SKM-1 (cell line): ENCODE measurements at regions not wholly inside any gene's neighbourhood (a gene's known extent, or its start where the extent isn't known, plus 50 kb on each side); places are given as distances from the start of the nearest gene placed in this dataset.

Experiments used
- DNase-seq: peaks from one replicate; lab custom pipeline; 2025; ENCODE audit not compliant: unreplicated experiment; lab: John Stamatoyannopoulos, UW

- DNase-seq: no peak
These were observed 109.7 kb upstream of the PKDCC start for GRCh38 chr2:41937921-41938708.

- DNase-seq: no peak
These were observed 107.6 kb upstream of the PKDCC start for GRCh38 chr2:41940060-41940744.

GRCh38 chr2:41940745-41941063 lies 107.1 kb upstream of the PKDCC start:
- DNase-seq: no peak

DNA sequence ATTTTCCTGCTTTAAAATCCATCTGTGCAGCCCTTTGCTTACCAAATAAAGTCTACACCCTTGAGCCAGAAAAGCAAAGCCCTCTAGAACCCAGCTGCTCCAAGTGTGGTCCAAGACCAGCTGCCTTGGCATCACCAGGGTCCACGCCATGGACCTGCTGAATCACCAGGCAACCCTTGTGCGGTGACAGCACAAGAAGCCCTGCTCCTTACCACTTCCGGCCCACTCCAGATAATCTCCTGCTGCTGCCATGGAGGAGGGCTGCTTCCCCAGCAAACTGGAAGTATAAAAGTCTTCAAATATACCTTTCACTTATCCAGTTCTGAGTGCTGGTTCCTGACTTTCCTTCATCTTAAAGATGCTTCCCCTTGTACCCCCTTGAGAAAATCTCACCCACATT lies 106.0 kb upstream of the PKDCC start:
- no peak for DNase-seq

DNA sequence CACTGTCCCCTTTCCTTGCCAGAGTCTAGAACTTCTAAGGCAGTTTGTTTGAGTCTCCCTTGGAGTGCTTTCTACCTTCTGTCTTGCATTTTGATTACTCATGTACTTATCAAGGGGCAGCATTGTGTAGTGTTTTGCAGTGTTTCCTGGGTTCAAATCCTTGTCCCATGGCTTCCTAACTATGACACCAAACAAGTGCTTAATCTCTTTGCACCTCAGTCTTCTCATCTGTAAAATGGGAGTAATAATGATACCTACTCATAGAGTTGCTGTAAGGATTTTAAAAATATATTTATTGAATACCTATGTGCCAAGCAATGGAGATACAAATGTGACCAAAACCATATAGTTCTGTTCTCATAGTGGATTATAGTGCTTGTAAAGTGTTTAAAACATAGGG lies 105.5 kb upstream of the PKDCC start:
- no peak for DNase-seq

DNA sequence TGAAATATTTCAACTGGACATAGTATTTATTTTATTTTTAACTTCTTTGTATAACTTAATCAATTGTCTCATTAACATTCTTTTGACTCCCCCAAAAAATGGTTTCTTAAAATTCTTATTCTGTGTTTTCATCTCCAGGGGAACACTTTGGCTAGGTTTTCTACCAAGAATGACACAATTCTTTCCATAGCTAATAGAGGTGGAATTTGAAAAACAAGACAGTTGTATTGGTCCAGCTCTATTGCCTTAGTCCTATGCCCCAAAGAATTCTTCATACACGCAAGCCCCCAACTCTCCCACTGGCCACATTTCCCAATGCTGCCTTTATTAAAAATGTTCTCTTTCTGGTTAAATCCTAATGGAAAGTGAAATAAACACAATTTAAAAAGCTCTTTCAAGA lies 104.7 kb upstream of the PKDCC start:
- no peak for DNase-seq

GRCh38 chr2:41944220-41944880 lies 103.5 kb upstream of the PKDCC start:
- DNase-seq: no peak

GRCh38 chr2:41947701-41948396 lies 100.0 kb upstream of the PKDCC start:
- no peak for DNase-seq

GRCh38 chr2:41948397-41948763 lies 99.4 kb upstream of the PKDCC start:
- DNase-seq: no peak

DNA sequence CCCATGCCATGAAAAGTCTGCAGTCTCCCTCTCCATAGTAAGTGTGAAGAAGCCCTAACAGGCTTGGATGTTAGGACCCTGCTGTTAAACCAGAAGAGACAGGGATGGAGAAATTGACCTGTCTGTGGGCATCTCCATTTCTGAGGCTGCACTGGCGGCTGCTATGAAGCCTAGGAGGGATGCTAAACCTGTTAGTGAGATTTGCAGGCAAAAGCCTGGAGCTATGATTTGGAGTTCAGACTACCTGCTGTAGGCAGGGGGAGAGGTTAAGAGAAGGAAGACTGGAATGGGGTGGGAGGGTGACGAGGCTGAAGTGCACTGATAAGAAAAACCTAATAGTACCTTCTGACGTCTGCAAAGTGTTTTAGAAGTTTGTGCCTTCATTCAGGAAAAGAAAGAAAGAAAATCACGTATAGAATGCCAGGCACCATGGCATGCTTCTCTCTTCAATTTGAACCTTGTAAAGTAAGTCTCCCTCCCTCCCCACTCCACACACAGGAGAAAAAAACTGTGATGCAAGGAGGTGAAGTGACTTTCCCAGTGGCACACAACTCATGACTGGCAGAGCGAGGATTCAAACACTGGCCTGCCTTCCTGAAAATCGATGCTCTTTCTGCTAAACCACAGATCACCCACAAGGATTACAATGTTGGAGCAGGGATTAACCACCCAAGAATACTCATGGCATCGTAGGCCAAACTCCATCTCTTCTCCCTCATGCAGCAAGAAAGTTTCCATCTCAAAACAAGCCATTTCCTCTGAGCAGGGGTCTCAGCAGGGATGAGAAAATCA lies 98.5 kb upstream of the PKDCC start:
- DNase-seq: no peak

GRCh38 chr2:41949883-41950665 lies 97.7 kb upstream of the PKDCC start:
- no peak for DNase-seq

GRCh38 chr2:41950666-41950960 lies 97.2 kb upstream of the PKDCC start:
- DNase-seq: no peak

GRCh38 chr2:41954304-41955291 lies 93.2 kb upstream of the PKDCC start:
- DNase-seq: no peak

DNA sequence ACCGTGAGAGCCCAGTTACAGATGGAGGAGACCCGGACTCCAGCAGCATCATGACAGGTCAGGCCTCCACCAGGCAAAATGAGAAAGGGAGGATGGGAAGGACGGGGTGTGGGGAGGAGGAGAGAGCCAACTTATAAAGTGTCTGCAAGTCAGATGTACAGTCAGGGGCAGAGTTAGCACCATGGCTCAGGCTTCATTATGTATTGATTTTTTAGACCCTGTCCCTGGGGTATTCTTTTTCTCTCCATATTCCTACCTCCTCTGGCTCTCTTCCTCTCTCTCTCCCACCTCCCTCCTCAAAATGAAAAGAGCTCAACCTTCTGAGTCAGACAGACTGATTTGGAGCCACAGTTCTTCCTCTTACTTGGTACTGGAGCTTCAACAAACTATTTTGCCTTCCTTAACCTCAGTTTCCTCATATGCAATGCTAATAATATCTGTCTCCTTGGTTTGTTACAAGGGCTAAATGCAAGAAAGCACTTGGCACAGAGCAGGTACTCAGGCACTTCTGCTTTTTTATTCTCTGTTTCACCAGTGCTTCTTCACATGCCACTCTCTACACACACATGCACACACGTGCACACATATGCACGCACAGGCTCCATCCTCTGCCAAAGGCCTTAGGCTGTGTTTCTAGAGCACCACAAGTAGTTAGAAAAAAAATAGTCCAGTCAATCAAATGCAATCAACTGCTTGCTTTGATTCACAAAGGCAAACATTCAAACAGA lies 92.3 kb upstream of the PKDCC start:
- peak; percentile 92 for DNase-seq

- DNase-seq: no peak
These were observed 90.4 kb upstream of the PKDCC start for GRCh38 chr2:41957431-41957830.

- no peak for DNase-seq
These were observed 89.6 kb upstream of the PKDCC start for GRCh38 chr2:41958251-41958650.

- DNase-seq: no peak
These were observed 89.0 kb upstream of the PKDCC start for GRCh38 chr2:41958775-41959174.

DNA sequence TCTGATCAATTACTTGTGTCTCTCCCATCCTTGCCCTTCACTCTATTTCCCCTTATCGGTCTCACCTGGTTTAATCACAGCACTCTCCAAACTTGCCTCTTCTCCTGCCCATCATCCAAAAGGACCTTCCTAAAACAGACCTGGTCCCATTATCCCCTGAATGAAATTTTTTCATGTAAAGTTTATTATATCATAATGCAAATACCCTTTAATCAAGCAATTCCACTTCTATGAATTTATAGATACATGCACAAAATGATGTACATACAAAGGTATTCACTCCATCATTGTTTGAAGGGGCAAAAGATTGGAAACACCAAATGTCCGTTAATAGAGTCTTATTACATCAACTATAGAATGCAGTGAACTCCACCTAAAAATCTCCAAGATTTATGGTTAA lies 88.1 kb upstream of the PKDCC start:
- DNase-seq: no peak
